GM23248 (cell line): ENCODE measurements at regions not wholly inside any gene's neighbourhood (a gene's known extent, or its start where the extent isn't known, plus 50 kb on each side); places are given as distances from the start of the nearest gene placed in this dataset.

Experiments
- DNase-seq: peaks from one replicate; pipeline ENCODE4 v3.0.0-alpha.2; 2015
- H2AFZ ChIP-seq: fragments of 200-600 bp; sonication (generic); 2 replicates; pipeline ENCODE4 v1.6.1; 2016; ENCODE audit warnings: antibody characterized with exemption
- H3F3A ChIP-seq: fragments of 200-600 bp; sonication (generic); 2 replicates; pipeline ENCODE4 v1.6.1; 2016; ENCODE audit warnings: mild to moderate bottlenecking, antibody characterized with exemption, mixed run types; ENCODE audit not compliant: insufficient read depth
- H3K27ac ChIP-seq: fragments of 200-600 bp; sonication (generic); 2 replicates; pipeline ENCODE4 v1.5.1; 2016; ENCODE audit warnings: mild to moderate bottlenecking
- H3K27me3 ChIP-seq: fragments of 200-600 bp; sonication (generic); replicated peaks from 2 replicates; pipeline ENCODE4 v1.6.1; 2016; ENCODE audit warnings: mild to moderate bottlenecking; ENCODE audit not compliant: insufficient read depth
- H3K36me3 ChIP-seq: fragments of 200-600 bp; sonication (generic); 2 replicates; pipeline ENCODE4 v1.6.1; 2016; ENCODE audit warnings: low read depth, mild to moderate bottlenecking
- H3K4me1 ChIP-seq: fragments of 200-600 bp; sonication (generic); 2 replicates; pipeline ENCODE4 v1.6.1; 2016; ENCODE audit warnings: mild to moderate bottlenecking; ENCODE audit not compliant: insufficient read depth
- H3K4me2 ChIP-seq: fragments of 200-600 bp; sonication (generic); one replicate; pipeline ENCODE4 v1.6.1; 2016; ENCODE audit warnings: mild to moderate bottlenecking; ENCODE audit not compliant: unreplicated experiment
- H3K4me3 ChIP-seq: fragments of 200-600 bp; sonication (generic); 2 replicates; pipeline ENCODE4 v1.5.1; 2016; ENCODE audit warnings: mild to moderate bottlenecking
- H3K79me2 ChIP-seq: fragments of 200-600 bp; sonication (generic); 2 replicates; pipeline ENCODE4 v1.6.1; 2016; ENCODE audit warnings: mild to moderate bottlenecking; ENCODE audit not compliant: insufficient read depth
- H3K9ac ChIP-seq: fragments of 200-600 bp; sonication (generic); 2 replicates; pipeline ENCODE4 v1.6.1; 2016; ENCODE audit warnings: mild to moderate bottlenecking
- H3K9me2 ChIP-seq: fragments of 200-600 bp; sonication (generic); 2 replicates; pipeline ENCODE4 v1.6.1; 2016; ENCODE audit warnings: mixed run types, mild to moderate bottlenecking, moderate library complexity; ENCODE audit not compliant: insufficient read depth
- H3K9me3 ChIP-seq: fragments of 200-600 bp; sonication (generic); one replicate; pipeline ENCODE4 v1.6.1; 2017; ENCODE audit warnings: low read depth
- H4K20me1 ChIP-seq: fragments of 200-600 bp; sonication (generic); 2 replicates; pipeline ENCODE4 v1.6.0; 2016; ENCODE audit not compliant: insufficient read depth
- EZH2 ChIP-seq: fragments of 200-600 bp; sonication (generic); IDR thresholded peaks from 2 replicates; pipeline ENCODE4 v1.6.1; 2018; ENCODE audit warnings: antibody characterized with exemption, mild to moderate bottlenecking; ENCODE audit not compliant: insufficient read depth, poor library complexity, severe bottlenecking
- EZH2phosphoT487 ChIP-seq: fragments of 200-600 bp; sonication (generic); IDR thresholded peaks from 2 replicates; pipeline ENCODE4 v1.6.1; 2018; ENCODE audit warnings: antibody characterized with exemption, moderate library complexity, mild to moderate bottlenecking, low read depth; ENCODE audit not compliant: insufficient read depth
- WGBS, 2 experiments: methylation state at CpG; one replicate each; pipeline ENCODE4 v1.1.6; 2015 to 2017; ENCODE audit warnings: low lambda C conversion rate in 2 of 2, low coverage in 1 of 2; ENCODE audit errors: missing lambda C conversion rate in 2 of 2; 5-methylcytosine and 5-hydroxymethylcytosine counted together
- in situ Hi-C: fragments of 300-500 bp; cut with MboI; formaldehyde crosslinking; loops from 2 replicates; pipeline ENCODE4 v1.15.0; 2020

GRCh38 chr2:217689053-217689452 is 313.7 kb downstream of the TNS1 start:
- H3K79me2 ChIP-seq = no peaks in the 10 kb centered on the region
- 50 to 60% methylated on average over 1 of the region's 1 CpG for WGBS, 2 experiments
- TF ChIP-seq EZH2phosphoT487 (no peak), EZH2 (no peak)

DNA sequence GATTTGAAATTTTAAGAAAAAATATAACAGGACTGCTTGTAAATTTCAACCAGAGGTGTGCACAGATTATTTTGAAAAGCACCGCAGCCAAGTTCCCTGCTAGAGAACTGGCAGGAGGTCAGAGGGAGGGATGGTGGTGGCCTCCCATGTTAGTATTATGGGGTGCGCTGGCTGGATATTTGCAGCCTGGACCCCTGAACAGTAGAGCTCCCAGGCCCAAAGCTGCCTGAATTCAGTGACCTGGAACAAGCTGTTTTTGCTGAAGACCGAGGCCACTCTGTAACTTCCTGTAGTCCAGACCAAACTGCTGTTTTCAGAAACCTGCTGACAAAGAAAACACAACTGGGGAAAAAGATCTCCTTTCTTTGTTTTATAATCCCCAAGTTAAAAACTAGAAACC is 314.3 kb downstream of the TNS1 start:
- no peak for DNase-seq
- Histone ChIP-seq H3K27ac (no peak overlapping the region), H3K4me2 (no peak overlapping the region), H3K79me2 (no peaks in the 10 kb centered on the region), H3K9me3 (no peaks in the 10 kb centered on the region), H3K4me3 (no peak overlapping the region), H3K9me2 (no peaks in the 10 kb centered on the region), H3K36me3 (no peaks in the 10 kb centered on the region), H3K27me3 (no peaks in the 10 kb centered on the region), H4K20me1 (no peaks in the 10 kb centered on the region), H3F3A (peaks cover 38% of the 10 kb centered on the region), H2AFZ (no peak overlapping the region), H3K9ac (no peak overlapping the region), H3K4me1 (peaks cover 44% of the 10 kb centered on the region)
- in situ Hi-C loops = no loop called here
- WGBS, 2 experiments = 93 to 95% methylated on average over 3 of the region's 3 CpGs
- TF ChIP-seq EZH2phosphoT487 (no peak), EZH2 (no peak)

More at GRCh38 chr2:217689053-217689452, 313.7 kb downstream of the TNS1 start:
- Histone ChIP-seq H3K4me3 (no peak overlapping the region), H3K9ac (no peak overlapping the region), H2AFZ (no peak overlapping the region), H3K27me3 (no peaks in the 10 kb centered on the region), H3K36me3 (no peaks in the 10 kb centered on the region), H3K4me1 (peaks cover 50% of the 10 kb centered on the region), H3K4me2 (no peak overlapping the region), H3K9me3 (no peaks in the 10 kb centered on the region), H3K9me2 (no peaks in the 10 kb centered on the region), H4K20me1 (no peaks in the 10 kb centered on the region), H3K27ac (no peak overlapping the region), H3F3A (peaks cover 41% of the 10 kb centered on the region)
- in situ Hi-C loops = no loop called here
- DNase-seq = no peak

GRCh38 chr2:217687771-217688170 is 315.0 kb downstream of the TNS1 start:
- Histone ChIP-seq H3K9me2 (no peaks in the 10 kb centered on the region), H2AFZ (no peak overlapping the region), H3K27ac (no peak overlapping the region), H3K4me2 (no peak overlapping the region), H3F3A (peaks cover 31% of the 10 kb centered on the region), H3K9me3 (no peaks in the 10 kb centered on the region), H3K4me1 (peaks cover 37% of the 10 kb centered on the region), H3K36me3 (no peaks in the 10 kb centered on the region), H4K20me1 (no peaks in the 10 kb centered on the region), H3K9ac (no peak overlapping the region), H3K4me3 (no peak overlapping the region), H3K79me2 (no peaks in the 10 kb centered on the region), H3K27me3 (no peaks in the 10 kb centered on the region)
- in situ Hi-C loops = no loop called here
- WGBS, 2 experiments = 67 to 74% methylated on average over 6 of the region's 6 CpGs
- TF ChIP-seq EZH2phosphoT487 (no peak), EZH2 (no peak)
- DNase-seq = no peak

DNA sequence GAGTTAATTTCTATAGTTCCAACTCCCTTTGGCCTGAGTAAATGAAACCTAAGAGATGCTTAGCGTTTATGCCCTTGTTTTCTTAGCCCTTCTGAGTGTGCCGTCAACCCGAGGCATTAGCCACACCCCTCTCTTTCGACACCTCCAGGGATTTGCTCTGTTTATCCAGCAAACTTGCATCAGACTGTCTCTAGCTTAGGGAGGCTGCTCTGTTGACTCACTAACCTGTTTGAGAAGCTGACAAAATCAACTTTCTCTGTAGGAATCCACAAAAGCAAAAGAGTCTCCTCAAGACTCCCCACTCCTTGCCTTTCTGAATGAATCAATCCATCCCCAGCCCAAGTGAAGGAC is 317.6 kb downstream of the TNS1 start:
- Histone ChIP-seq H3K9me3 (no peaks in the 10 kb centered on the region), H3K9me2 (no peaks in the 10 kb centered on the region), H4K20me1 (no peaks in the 10 kb centered on the region), H3F3A (peaks cover 14% of the 10 kb centered on the region), H3K36me3 (no peaks in the 10 kb centered on the region), H2AFZ (peak overlapping the region; percentile 43; the same call in 1 of the 2 replicates), H3K9ac (peak overlapping the region; percentile 48), H3K27me3 (no peaks in the 10 kb centered on the region), H3K79me2 (no peaks in the 10 kb centered on the region), H3K4me3 (peak overlapping the region; percentile 15; the same call in 1 of the 2 replicates), H3K4me2 (peak overlapping the region; percentile 50), H3K4me1 (peaks cover 22% of the 10 kb centered on the region), H3K27ac (peak overlapping the region; percentile 82)
- TF ChIP-seq EZH2 (no peak), EZH2phosphoT487 (no peak)
- peak; percentile 98 for DNase-seq
- WGBS, 2 experiments = 2 to 3% methylated on average over 4 of the region's 4 CpGs
- in situ Hi-C loops = no loop called here
